ENCODE measurements at regions not wholly inside any gene's neighbourhood (a gene's known extent, or its start where the extent isn't known, plus 50 kb on each side); places are given as distances from the start of the nearest gene placed in this dataset.

DNA sequence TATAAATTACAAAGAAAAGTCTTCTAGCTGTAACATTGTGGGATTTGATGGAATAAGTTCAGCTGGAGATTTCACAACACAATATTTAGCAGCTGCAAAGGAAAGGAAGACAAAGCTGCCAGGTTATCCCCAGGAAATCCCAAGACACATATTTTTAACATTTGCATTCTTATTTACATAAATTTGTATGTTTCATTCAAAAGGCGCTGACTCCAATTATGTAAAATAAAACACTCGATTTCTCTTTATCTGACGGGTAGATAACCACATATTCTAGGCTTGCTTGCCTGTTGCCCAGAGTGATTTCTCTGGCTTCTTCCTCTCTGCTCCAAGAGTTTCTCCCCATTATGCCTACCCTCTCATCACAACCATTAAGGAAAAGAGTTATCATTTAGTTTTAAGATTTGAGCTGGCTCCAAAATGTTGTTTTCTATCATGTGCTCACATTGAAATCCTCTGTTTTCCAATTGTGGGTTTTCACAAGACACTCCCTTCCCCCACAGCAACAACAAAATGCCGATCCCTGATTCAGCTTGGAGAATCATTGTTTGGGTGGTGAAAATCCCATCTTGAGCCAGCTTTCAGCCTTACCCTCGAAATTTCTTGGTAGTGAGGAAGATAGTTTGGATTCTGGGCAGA is 128.2 kb upstream of the RASGEF1B start:
- Histone ChIP-seq H3K36me3 (ENCODE audit: control insufficient read depth in 2 of 4, insufficient read depth in 4 of 4, low read length in 3 of 4) (no peaks in the 10 kb centered on the region; a peak in 1 of 8 replicates), H2BK15ac (ENCODE audit: low read length) (no peak overlapping the region), H3K27me3 (replicated peaks in 1 of 4; ENCODE audit: control insufficient read depth in 3 of 4, extremely low read depth in 1 of 4, insufficient read depth in 3 of 4, low read length in 3 of 4) (no peaks in the 10 kb centered on the region), H3K4me1 (replicated peaks in 1 of 4; ENCODE audit: control insufficient read depth in 3 of 4, insufficient read depth in 4 of 4, low read length in 3 of 4) (peaks cover 0 to 12% (median 3%) of the 10 kb centered on the region in 4 experiments; a peak in 2 of 7 replicates), H2AK5ac (ENCODE audit: low read depth, low read length) (no peak overlapping the region), H2BK12ac (ENCODE audit: low read depth, low read length) (no peak overlapping the region), H4K91ac (replicated peaks; ENCODE audit: insufficient read length, low read length) (no peak overlapping the region), H3K18ac (ENCODE audit: extremely low read depth, low read length) (no peak overlapping the region), H3K23me2 (ENCODE audit: low read depth, low read length) (no peaks in the 10 kb centered on the region), H3K4ac (replicated peaks; ENCODE audit: insufficient read length, low read depth, low read length) (no peak overlapping the region), H2AFZ (ENCODE audit: low read length) (0 out of 2 replicates have a peak overlapping the region, but pooled peaks have one; percentile 13), H3K9me3 (ENCODE audit: insufficient read depth in 2 of 2, low read depth in 1 of 2, low read length in 1 of 2) (no peaks in the 10 kb centered on the region; a peak in 1 of 4 replicates), H3K79me1 (ENCODE audit: low read depth, low read length) (no peaks in the 10 kb centered on the region), H4K8ac (ENCODE audit: extremely low read depth, insufficient read depth, low read length) (no peak overlapping the region), H4K5ac (ENCODE audit: insufficient read length, low read depth, low read length) (no peak overlapping the region), H3K79me2 (ENCODE audit: control insufficient read depth in 1 of 2, insufficient read depth in 2 of 2, low read length in 2 of 2) (no peaks in the 10 kb centered on the region), H3K4me3 (ENCODE audit: extremely low read depth in 1 of 4, insufficient read depth in 2 of 4, low read depth in 3 of 4, low read length in 4 of 4) (no peak overlapping the region), H3K14ac (ENCODE audit: insufficient read length) (no peak overlapping the region), H4K20me1 (replicated peaks in 1 of 2; ENCODE audit: control insufficient read depth in 1 of 2, insufficient read depth in 2 of 2, low read length in 2 of 2) (no peaks in the 10 kb centered on the region), H2BK120ac (replicated peaks; ENCODE audit: low read depth, low read length) (no peak overlapping the region), H3K9ac (replicated peaks in 1 of 4; ENCODE audit: extremely low read depth in 1 of 4, low read depth in 3 of 4, low read length in 3 of 4) (no peak overlapping the region), H3K4me2 (ENCODE audit: insufficient read depth in 1 of 2, low read depth in 2 of 2, low read length in 2 of 2) (no peak overlapping the region), H3K27ac (ENCODE audit: low read depth, low read length) (no peak overlapping the region), H3K23ac (ENCODE audit: insufficient read length) (no peak overlapping the region), H2BK20ac (ENCODE audit: low read length) (no peak overlapping the region), H2BK5ac (ENCODE audit: low read depth, low read length) (no peak overlapping the region), H3K56ac (replicated peaks; ENCODE audit: insufficient read length, low read depth, low read length) (no peak overlapping the region)
- no peak for DNase-seq (ENCODE audit: low read depth in 1 of 2, low spot score in 2 of 2)
- 80% methylated on average over 5 of the region's 5 CpGs; no CpG with 5 or more reads in 1 of the 2 experiments for WGBS, 2 experiments (ENCODE audit: extremely low coverage in 1 of 2, insufficient coverage in 1 of 2, insufficient read length in 1 of 2, insufficient replicate concordance in 2 of 2, low coverage in 1 of 2, low lambda C conversion rate in 2 of 2, missing lambda C conversion rate in 1 of 2)
- CTCF ChIA-PET (ENCODE audit: partially characterized antibody): interaction anchor here (0.7 to 1.2 kb wide), 2 partner anchors 9 to 88 kb away, joined by 3 read pairs; no protein-coding TSS in a partner anchor
- POLR2A ChIA-PET (ENCODE audit: partially characterized antibody): no interaction called here
- FAIRE-seq: no peak
- TF ChIP-seq GTF2F1 (IDR thresholded peaks at IDR 0.05; ENCODE audit: borderline replicate concordance, low read depth, low read length) (no peak), TEAD4 (IDR thresholded peaks at IDR 0.05; ENCODE audit: low read depth, low read length) (no peak), CREB1 (IDR thresholded peaks at IDR 0.05) (no peak), RBBP5 (IDR thresholded peaks at IDR 0.05; ENCODE audit: borderline replicate concordance, low read depth, low read length) (no peak), MAFK (IDR thresholded peaks at IDR 0.05; ENCODE audit: low read depth, low read length) (no peak), CBX8 (IDR thresholded peaks at IDR 0.05; ENCODE audit: borderline replicate concordance, low read depth, low read length) (no peak), SUZ12 (IDR thresholded peaks at IDR 0.05; ENCODE audit: low read length) (no peak), CHD1 (IDR thresholded peaks at IDR 0.05; ENCODE audit: low read depth, low read length) (no peak), CEBPB (IDR thresholded peaks at IDR 0.05; ENCODE audit: low read depth, low read length) (no peak), HDAC2 (IDR thresholded peaks at IDR 0.05; ENCODE audit: borderline replicate concordance in 1 of 2, low read depth in 2 of 2, low read length in 2 of 2) (no peak)
- TF ChIP-seq, protein P1, sequence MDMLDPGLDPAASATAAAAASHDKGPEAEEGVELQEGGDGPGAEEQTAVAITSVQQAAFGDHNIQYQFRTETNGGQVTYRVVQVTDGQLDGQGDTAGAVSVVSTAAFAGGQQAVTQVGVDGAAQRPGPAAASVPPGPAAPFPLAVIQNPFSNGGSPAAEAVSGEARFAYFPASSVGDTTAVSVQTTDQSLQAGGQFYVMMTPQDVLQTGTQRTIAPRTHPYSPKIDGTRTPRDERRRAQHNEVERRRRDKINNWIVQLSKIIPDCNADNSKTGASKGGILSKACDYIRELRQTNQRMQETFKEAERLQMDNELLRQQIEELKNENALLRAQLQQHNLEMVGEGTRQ (IDR thresholded peaks at IDR 0.05; ENCODE audit: low read length): no peak

Measured in H1 (cell line).